Muscle of leg (tissue), 3 donors: ENCODE measurements at regions not wholly inside any gene's neighbourhood (a gene's known extent, or its start where the extent isn't known, plus 50 kb on each side); places are given as distances from the start of the nearest gene placed in this dataset.

Experiments
- DNase-seq: peaks from one replicate; pipeline ENCODE4 v3.0.0; 2013
- H3K27ac ChIP-seq: one replicate; pipeline ENCODE4 v1.5.1; 2013; ENCODE audit warnings: mild to moderate bottlenecking, low read length, control low read depth
- H3K27me3 ChIP-seq: one replicate; pipeline ENCODE4 v1.6.1; 2013; ENCODE audit warnings: low read length; ENCODE audit not compliant: control insufficient read depth, insufficient read depth
- H3K36me3 ChIP-seq: one replicate; pipeline ENCODE4 v1.6.1; 2013; ENCODE audit warnings: low read length; ENCODE audit not compliant: control insufficient read depth, insufficient read depth
- H3K4me1 ChIP-seq: one replicate; pipeline ENCODE4 v1.6.1; 2013; ENCODE audit warnings: low read length; ENCODE audit not compliant: control insufficient read depth, insufficient read depth
- H3K4me3 ChIP-seq: one replicate; pipeline ENCODE4 v1.5.1; 2013; ENCODE audit warnings: low read length, control low read depth
- H3K9me3 ChIP-seq: replicated peaks from 2 replicates; pipeline ENCODE4 v1.6.1; 2013; ENCODE audit warnings: low read depth, low read length; ENCODE audit not compliant: control insufficient read depth
- WGBS: methylation state at CpG from one replicate; pipeline ENCODE4 v1.1.5; 2013; ENCODE audit warnings: missing lambda C conversion rate; ENCODE audit not compliant: insufficient coverage; 5-methylcytosine and 5-hydroxymethylcytosine counted together

DNA sequence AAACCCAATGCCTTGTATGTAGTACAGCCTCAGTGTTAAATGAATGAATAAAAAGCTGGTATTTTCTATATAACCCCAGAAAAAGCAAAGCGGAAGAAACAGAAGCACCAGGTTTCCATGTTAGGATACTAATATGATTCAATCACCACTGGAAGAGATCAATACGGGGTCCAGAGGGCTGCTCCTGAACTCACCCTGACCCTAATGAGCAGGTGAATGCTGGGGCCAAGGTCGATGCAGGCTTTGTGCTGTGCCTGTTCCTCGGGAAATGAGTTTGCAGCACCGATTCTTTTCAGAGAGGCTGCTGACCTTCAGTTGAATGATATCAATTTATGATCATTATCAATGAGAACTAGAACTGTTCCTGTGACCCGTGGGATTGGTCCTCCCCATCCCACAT, 228.5 kb downstream of the CDCA7 start:
- H3K27me3 ChIP-seq, result no peaks in the 10 kb centered on the region
- 67% methylated on average over 2 of the region's 6 CpGs for WGBS
- no peak overlapping the region for H3K4me3 ChIP-seq
- no peak overlapping the region for H3K27ac ChIP-seq
- H3K9me3 ChIP-seq, result no peaks in the 10 kb centered on the region
- H3K36me3 ChIP-seq, result no peaks in the 10 kb centered on the region
- H3K4me1 ChIP-seq, result peaks cover 6% of the 10 kb centered on the region
- DNase-seq, result no peak

DNA sequence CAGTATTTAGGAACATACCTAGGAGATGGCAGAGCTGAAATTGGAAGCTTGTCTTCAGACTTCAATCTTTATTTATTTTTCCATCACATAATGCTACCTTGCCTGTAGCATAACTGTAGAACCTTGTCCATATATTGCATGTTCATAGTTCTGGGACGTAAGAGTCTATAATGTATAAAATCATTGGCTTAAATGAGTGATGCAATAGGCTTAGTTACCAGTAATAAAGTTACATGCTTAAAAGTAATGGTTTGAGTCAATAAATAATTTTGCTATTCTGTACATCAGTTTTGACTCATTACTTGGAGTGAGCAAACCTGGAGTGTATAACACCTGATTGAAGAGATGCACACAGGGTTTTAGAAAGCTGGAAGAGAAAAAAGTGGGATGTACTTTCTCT, 229.3 kb downstream of the CDCA7 start:
- H3K9me3 ChIP-seq, result no peaks in the 10 kb centered on the region
- H3K27me3 ChIP-seq, result no peaks in the 10 kb centered on the region
- no CpG with 5 or more reads among the region's 1 CpG for WGBS
- H3K4me3 ChIP-seq, result no peak overlapping the region
- no peak overlapping the region for H3K27ac ChIP-seq
- DNase-seq, result no peak
- no peaks in the 10 kb centered on the region for H3K36me3 ChIP-seq
- peaks cover 12% of the 10 kb centered on the region for H3K4me1 ChIP-seq

- peak; percentile 59 for DNase-seq
- Histone ChIP-seq H3K4me3 (no peak overlapping the region), H3K36me3 (no peaks in the 10 kb centered on the region), H3K9me3 (no peaks in the 10 kb centered on the region), H3K4me1 (peaks cover 19% of the 10 kb centered on the region), H3K27me3 (no peaks in the 10 kb centered on the region), H3K27ac (no peak overlapping the region)
- WGBS, result no CpG with 5 or more reads among the region's 4 CpGs
These were observed 230.2 kb downstream of the CDCA7 start for GRCh38 chr2:173584676-173585458.

- WGBS, result 72% methylated on average over 8 of the region's 9 CpGs
- H3K9me3 ChIP-seq, result peaks cover 12% of the 10 kb centered on the region
- no peaks in the 10 kb centered on the region for H3K27me3 ChIP-seq
- H3K4me1 ChIP-seq, result peaks cover 22% of the 10 kb centered on the region
- H3K4me3 ChIP-seq, result no peak overlapping the region
- no peak for DNase-seq
- H3K27ac ChIP-seq, result peak overlapping the region; percentile 95
- H3K36me3 ChIP-seq, result no peaks in the 10 kb centered on the region
These were observed 234.3 kb downstream of the CDCA7 start for GRCh38 chr2:173588931-173589369.

- peaks cover 12% of the 10 kb centered on the region for H3K9me3 ChIP-seq
- peaks cover 22% of the 10 kb centered on the region for H3K4me1 ChIP-seq
- H3K27me3 ChIP-seq, result no peaks in the 10 kb centered on the region
- peak; percentile 90 for DNase-seq
- no peaks in the 10 kb centered on the region for H3K36me3 ChIP-seq
- H3K4me3 ChIP-seq, result peak overlapping the region; percentile 1
- H3K27ac ChIP-seq, result peak overlapping the region; percentile 95
- no CpG with 5 or more reads among the region's 3 CpGs for WGBS
These were observed 235.1 kb downstream of the CDCA7 start for GRCh38 chr2:173589604-173590275.

- Histone ChIP-seq H3K4me1 (peaks cover 22% of the 10 kb centered on the region), H3K9me3 (peaks cover 12% of the 10 kb centered on the region), H3K27me3 (no peaks in the 10 kb centered on the region), H3K27ac (peak overlapping the region; percentile 95), H3K4me3 (no peak overlapping the region), H3K36me3 (no peaks in the 10 kb centered on the region)
- DNase-seq, result peak; percentile 91
- 57% methylated on average over 1 of the region's 6 CpGs for WGBS
These were observed 235.7 kb downstream of the CDCA7 start for GRCh38 chr2:173590276-173590861.

- peaks cover 22% of the 10 kb centered on the region for H3K4me1 ChIP-seq
- no peak overlapping the region for H3K27ac ChIP-seq
- no peaks in the 10 kb centered on the region for H3K27me3 ChIP-seq
- no peak for DNase-seq
- no peaks in the 10 kb centered on the region for H3K36me3 ChIP-seq
- H3K4me3 ChIP-seq, result no peak overlapping the region
- peaks cover 12% of the 10 kb centered on the region for H3K9me3 ChIP-seq
These were observed 238.4 kb downstream of the CDCA7 start for GRCh38 chr2:173593109-173593508.

DNA sequence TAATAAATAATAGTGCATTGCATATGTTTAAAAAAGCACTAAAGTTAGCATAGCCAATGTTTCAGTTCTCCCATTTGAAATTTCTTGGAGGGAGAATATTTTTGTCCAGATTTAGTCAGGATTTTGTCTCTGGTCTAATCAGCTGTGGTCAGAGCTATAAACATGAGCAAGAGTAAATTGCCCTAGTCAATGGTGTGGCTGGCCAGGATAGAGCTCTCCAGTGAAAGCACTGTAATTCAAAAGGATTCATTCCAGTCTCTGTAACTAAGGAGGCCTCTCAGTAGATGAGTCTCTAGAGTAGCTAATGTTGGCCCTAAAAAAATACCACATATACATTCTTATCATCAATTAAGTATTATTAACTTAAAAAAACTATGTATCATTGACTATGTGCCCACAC, 241.6 kb downstream of the CDCA7 start:
- no peaks in the 10 kb centered on the region for H3K36me3 ChIP-seq
- H3K4me1 ChIP-seq, result no peaks in the 10 kb centered on the region
- H3K9me3 ChIP-seq, result peaks cover 12% of the 10 kb centered on the region
- H3K27me3 ChIP-seq, result no peaks in the 10 kb centered on the region
- DNase-seq, result no peak
- H3K4me3 ChIP-seq, result no peak overlapping the region
- no peak overlapping the region for H3K27ac ChIP-seq

GRCh38 chr2:173598525-173598924, 243.9 kb downstream of the CDCA7 start:
- H3K27me3 ChIP-seq, result no peaks in the 10 kb centered on the region
- no peak overlapping the region for H3K4me3 ChIP-seq
- H3K36me3 ChIP-seq, result no peaks in the 10 kb centered on the region
- no peaks in the 10 kb centered on the region for H3K4me1 ChIP-seq
- DNase-seq, result no peak
- H3K27ac ChIP-seq, result no peak overlapping the region
- peaks cover 2% of the 10 kb centered on the region for H3K9me3 ChIP-seq

GRCh38 chr2:173599821-173600359, 245.2 kb downstream of the CDCA7 start:
- no peak for DNase-seq
- Histone ChIP-seq H3K27ac (no peak overlapping the region), H3K4me1 (no peaks in the 10 kb centered on the region), H3K27me3 (no peaks in the 10 kb centered on the region), H3K36me3 (no peaks in the 10 kb centered on the region), H3K4me3 (no peak overlapping the region), H3K9me3 (no peaks in the 10 kb centered on the region)
- WGBS, result 100% methylated on average over 2 of the region's 5 CpGs
